ENCODE measurements at regions not wholly inside any gene's neighbourhood (a gene's known extent, or its start where the extent isn't known, plus 50 kb on each side); places are given as distances from the start of the nearest gene placed in this dataset.

- TF ChIP-seq CTCF (IDR thresholded peaks at IDR 0.05): no peak
- TF ChIP-seq POLR2AphosphoS5 (IDR thresholded peaks at IDR 0.05; ENCODE audit: low read depth, low read length): no peak
- TF ChIP-seq, protein P1, sequence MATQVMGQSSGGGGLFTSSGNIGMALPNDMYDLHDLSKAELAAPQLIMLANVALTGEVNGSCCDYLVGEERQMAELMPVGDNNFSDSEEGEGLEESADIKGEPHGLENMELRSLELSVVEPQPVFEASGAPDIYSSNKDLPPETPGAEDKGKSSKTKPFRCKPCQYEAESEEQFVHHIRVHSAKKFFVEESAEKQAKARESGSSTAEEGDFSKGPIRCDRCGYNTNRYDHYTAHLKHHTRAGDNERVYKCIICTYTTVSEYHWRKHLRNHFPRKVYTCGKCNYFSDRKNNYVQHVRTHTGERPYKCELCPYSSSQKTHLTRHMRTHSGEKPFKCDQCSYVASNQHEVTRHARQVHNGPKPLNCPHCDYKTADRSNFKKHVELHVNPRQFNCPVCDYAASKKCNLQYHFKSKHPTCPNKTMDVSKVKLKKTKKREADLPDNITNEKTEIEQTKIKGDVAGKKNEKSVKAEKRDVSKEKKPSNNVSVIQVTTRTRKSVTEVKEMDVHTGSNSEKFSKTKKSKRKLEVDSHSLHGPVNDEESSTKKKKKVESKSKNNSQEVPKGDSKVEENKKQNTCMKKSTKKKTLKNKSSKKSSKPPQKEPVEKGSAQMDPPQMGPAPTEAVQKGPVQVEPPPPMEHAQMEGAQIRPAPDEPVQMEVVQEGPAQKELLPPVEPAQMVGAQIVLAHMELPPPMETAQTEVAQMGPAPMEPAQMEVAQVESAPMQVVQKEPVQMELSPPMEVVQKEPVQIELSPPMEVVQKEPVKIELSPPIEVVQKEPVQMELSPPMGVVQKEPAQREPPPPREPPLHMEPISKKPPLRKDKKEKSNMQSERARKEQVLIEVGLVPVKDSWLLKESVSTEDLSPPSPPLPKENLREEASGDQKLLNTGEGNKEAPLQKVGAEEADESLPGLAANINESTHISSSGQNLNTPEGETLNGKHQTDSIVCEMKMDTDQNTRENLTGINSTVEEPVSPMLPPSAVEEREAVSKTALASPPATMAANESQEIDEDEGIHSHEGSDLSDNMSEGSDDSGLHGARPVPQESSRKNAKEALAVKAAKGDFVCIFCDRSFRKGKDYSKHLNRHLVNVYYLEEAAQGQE (IDR thresholded peaks at IDR 0.05; ENCODE audit: insufficient read depth in 1 of 2, low read depth in 2 of 2, low read length in 1 of 2): no peak
- no peak for TF ChIP-seq SIN3A (IDR thresholded peaks at IDR 0.05; ENCODE audit: borderline replicate concordance, insufficient read depth, low read depth, low read length)
Observed at GRCh38 chr12:4108803-4109345, 164.7 kb upstream of the CCND2 start.
